Activated CD4-positive, CD25-positive, alpha-beta regulatory T cell treated with anti-CD3 and anti-CD28 coated beads, Interleukin-2, amount 50 U/mL, for 24 hours (primary cell): ENCODE measurements at regions not wholly inside any gene's neighbourhood (a gene's known extent, or its start where the extent isn't known, plus 50 kb on each side); places are given as distances from the start of the nearest gene placed in this dataset.

ENCODE experiments used
- ATAC-seq, 2 donors: fragments of 150-1000 bp; cut with Tn5 transposase; one replicate each; pipeline ENCODE4 v1.10.0; 2021; ENCODE audit warnings: mild to moderate bottlenecking in 1 of 2, moderate library complexity in 1 of 2

- ATAC-seq = no peak
These were observed 377.9 kb downstream of the ARL6IP6 start for GRCh38 chr2:153096272-153096671.

GRCh38 chr2:153091344-153091743 is 372.9 kb downstream of the ARL6IP6 start:
- ATAC-seq = no peak

GRCh38 chr2:153079315-153079714 is 360.9 kb downstream of the ARL6IP6 start:
- ATAC-seq = no peak

- ATAC-seq = no peak
These were observed 358.9 kb downstream of the ARL6IP6 start for GRCh38 chr2:153077311-153077710.

- ATAC-seq = no peak
These were observed 355.8 kb downstream of the ARL6IP6 start for GRCh38 chr2:153074207-153074606.

GRCh38 chr2:153072813-153073212 is 354.4 kb downstream of the ARL6IP6 start:
- no peak for ATAC-seq

- ATAC-seq = no peak
These were observed 353.7 kb downstream of the ARL6IP6 start for GRCh38 chr2:153072077-153072476.

- ATAC-seq = no peak
These were observed 352.7 kb downstream of the ARL6IP6 start for GRCh38 chr2:153071090-153071489.

GRCh38 chr2:153068915-153069314 is 350.5 kb downstream of the ARL6IP6 start:
- no peak for ATAC-seq

GRCh38 chr2:153068052-153068451 is 349.6 kb downstream of the ARL6IP6 start:
- ATAC-seq = no peak

GRCh38 chr2:153059338-153060052 is 341.1 kb downstream of the ARL6IP6 start:
- no peak for ATAC-seq

- no peak for ATAC-seq
These were observed 339.3 kb downstream of the ARL6IP6 start for GRCh38 chr2:153057743-153058142.

- no peak for ATAC-seq
These were observed 336.8 kb downstream of the ARL6IP6 start for GRCh38 chr2:153055182-153055581.

- no peak for ATAC-seq
These were observed 334.6 kb downstream of the ARL6IP6 start for GRCh38 chr2:153052807-153053559.

GRCh38 chr2:153047220-153047619 is 328.8 kb downstream of the ARL6IP6 start:
- no peak for ATAC-seq

- ATAC-seq = no peak
These were observed 325.0 kb downstream of the ARL6IP6 start for GRCh38 chr2:153043385-153043784.

GRCh38 chr2:153028626-153029025 is 310.2 kb downstream of the ARL6IP6 start:
- no peak for ATAC-seq

- no peak for ATAC-seq
These were observed 309.1 kb downstream of the ARL6IP6 start for GRCh38 chr2:153027533-153027932.

- ATAC-seq = no peak
These were observed 301.8 kb downstream of the ARL6IP6 start for GRCh38 chr2:153020201-153020600.

GRCh38 chr2:153005071-153005730 is 286.8 kb downstream of the ARL6IP6 start:
- no peak for ATAC-seq

- ATAC-seq = no peak
These were observed 286.2 kb downstream of the ARL6IP6 start for GRCh38 chr2:153004627-153005026.

- ATAC-seq = no peak
These were observed 255.7 kb downstream of the ARL6IP6 start for GRCh38 chr2:152974146-152974545.

- no peak for ATAC-seq
These were observed 253.3 kb downstream of the ARL6IP6 start for GRCh38 chr2:152971685-152972084.

GRCh38 chr2:152962446-152962845 is 244.0 kb downstream of the ARL6IP6 start:
- ATAC-seq = no peak
